GM12878 (cell line): ENCODE measurements at regions not wholly inside any gene's neighbourhood (a gene's known extent, or its start where the extent isn't known, plus 50 kb on each side); places are given as distances from the start of the nearest gene placed in this dataset.

Experiments
- ATAC-seq: fragments of 200-7000 bp; cut with Tn5 transposase; 3 replicates; pipeline ENCODE4 v1.9.1; 2020; ENCODE audit warnings: mild to moderate bottlenecking, moderate library complexity
- BruUV-seq: library from RNA; stranded (reverse); fragments of 400-500 nt; replicated peaks from 2 replicates; lab custom pipeline; 2021; lab: Mats Ljungman, UMichigan
- CTCF ChIA-PET: fragments of 300-600 bp; sonication (Branson Sonifier 250); formaldehyde crosslinking; extraction: SDS; loops from one replicate; lab custom pipeline; 2021; ENCODE audit warnings: inconsistent platforms; lab: Yijun Ruan, JAX
- POLR2A ChIA-PET: fragments of 350-600 bp; formaldehyde crosslinking; extraction: SDS; loops from one replicate; lab custom pipeline; 2021; ENCODE audit warnings: inconsistent platforms; lab: Charles Lee
- RAD21 ChIA-PET: fragments of 300-600 bp; sonication (Branson Sonifier 250); formaldehyde crosslinking; loops from one replicate; lab custom pipeline; 2023; ENCODE audit warnings: antibody characterized with exemption; ENCODE audit not compliant: unreplicated experiment; lab: Charles Lee
- SMC1A ChIA-PET: fragments of 300-600 bp; sonication (Branson Sonifier 250); formaldehyde crosslinking; loops from one replicate; lab custom pipeline; 2023; ENCODE audit not compliant: unreplicated experiment, uncharacterized antibody; lab: Charles Lee
- DNase-seq: peaks from one replicate; pipeline ENCODE4 v3.0.0-alpha.2; 2011; ENCODE audit warnings: low read depth, low spot score
- FAIRE-seq: peaks from 3 replicates; lab custom pipeline; 2011; peaks lifted over from hg19 to GRCh38; lab: Jason Lieb, UNC
- H2AFZ ChIP-seq: 2 replicates; pipeline ENCODE4 v1.6.0; 2011; ENCODE audit warnings: low read depth, low read length, control low read depth; ENCODE audit not compliant: control insufficient read depth
- H3K27ac ChIP-seq: 2 replicates; pipeline ENCODE4 v1.5.1; 2011; ENCODE audit warnings: control low read depth; ENCODE audit not compliant: control insufficient read depth, insufficient read depth
- H3K27me3 ChIP-seq, 2 experiments: replicated peaks in 1 of 2; 2 replicates each; pipeline versions ENCODE4 v1.6.0 to v1.6.1; 2011; ENCODE audit warnings: low read length in 1 of 2; ENCODE audit not compliant: control insufficient read depth in 2 of 2, insufficient read depth in 2 of 2
- H3K36me3 ChIP-seq, 2 experiments: 2 replicates each; pipeline ENCODE4 v1.5.1; 2011; ENCODE audit warnings: low read length in 1 of 2; ENCODE audit not compliant: control insufficient read depth in 2 of 2, insufficient read depth in 2 of 2
- H3K4me1 ChIP-seq: 2 replicates; pipeline ENCODE4 v1.6.1; 2011; ENCODE audit warnings: mild to moderate bottlenecking, low read length, moderate library complexity, mixed read lengths; ENCODE audit not compliant: control insufficient read depth, insufficient read depth
- H3K4me2 ChIP-seq: 2 replicates; pipeline ENCODE4 v1.6.0; 2011; ENCODE audit warnings: control low read depth; ENCODE audit not compliant: control insufficient read depth, insufficient read depth
- H3K4me3 ChIP-seq: fragments of 200-600 bp; sonication (generic); 2 replicates; pipeline ENCODE4 v1.5.1; 2016
- H3K79me2 ChIP-seq: 2 replicates; pipeline ENCODE4 v1.6.0; 2011; ENCODE audit warnings: low read length; ENCODE audit not compliant: control insufficient read depth, insufficient read depth
- H3K9ac ChIP-seq: 2 replicates; pipeline ENCODE4 v1.8.0; 2011; ENCODE audit warnings: low read length, control low read depth, mixed read lengths; ENCODE audit not compliant: control insufficient read depth, insufficient read depth
- H3K9me3 ChIP-seq: replicated peaks from 3 replicates; pipeline ENCODE4 v1.5.1; 2011; ENCODE audit warnings: mild to moderate bottlenecking, low read length; ENCODE audit not compliant: control insufficient read depth, insufficient read depth
- H4K20me1 ChIP-seq: 2 replicates; pipeline ENCODE4 v1.6.0; 2011; ENCODE audit not compliant: control insufficient read depth, insufficient read depth
- CREB1 ChIP-seq: IDR thresholded peaks from 2 replicates; pipeline ENCODE4 v1.6.1; 2012; ENCODE audit warnings: low read depth, mild to moderate bottlenecking, inconsistent platforms
- NFXL1 ChIP-seq: fragments of 450-650 bp; IDR thresholded peaks from 2 replicates; pipeline ENCODE4 v1.6.1; 2017; ENCODE audit warnings: antibody characterized with exemption, mild to moderate bottlenecking, borderline replicate concordance
- NKRF ChIP-seq: fragments of 450-650 bp; conservative IDR thresholded peaks from 2 replicates; pipeline ENCODE4 v1.6.1; 2017; ENCODE audit warnings: mild to moderate bottlenecking, moderate library complexity
- NR2C2 ChIP-seq: IDR thresholded peaks from 2 replicates; pipeline ENCODE4 v1.6.1; 2011; ENCODE audit warnings: borderline replicate concordance, low read depth; ENCODE audit not compliant: control insufficient read depth, insufficient read length
- PAX5 ChIP-seq: IDR thresholded peaks from 2 replicates; pipeline ENCODE4 v1.6.1; 2011; ENCODE audit warnings: low read depth, low read length, borderline replicate concordance
- PKNOX1 ChIP-seq: fragments of 450-650 bp; IDR thresholded peaks from 2 replicates; pipeline ENCODE4 v1.6.1; 2016; ENCODE audit warnings: mild to moderate bottlenecking
- WGBS: methylation state at CpG from one replicate; pipeline ENCODE4 v1.1.6; 2016; ENCODE audit warnings: low lambda C conversion rate; ENCODE audit not compliant: insufficient replicate concordance, insufficient coverage; ENCODE audit errors: missing lambda C conversion rate; 5-methylcytosine and 5-hydroxymethylcytosine counted together
- in situ Hi-C: fragments of 300-500 bp; cut with MboI; formaldehyde crosslinking; loops from 9 replicates; pipeline ENCODE4 v1.14.3; 2018; ENCODE audit warnings: mixed read lengths
- intact Hi-C: fragments of 100-400 bp; cut with micrococcal nuclease; formaldehyde crosslinking; loops from one replicate; pipeline ENCODE4 v1.14.2; 2022; ENCODE audit not compliant: unreplicated experiment
- TF ChIP-seq, protein P1 (sequence below): fragments of 450-650 bp; IDR thresholded peaks from 2 replicates; pipeline ENCODE4 v1.6.1; 2018; ENCODE audit warnings: borderline replicate concordance, mild to moderate bottlenecking; ENCODE audit not compliant: partially characterized antibody
- TF ChIP-seq, protein P2 (sequence below): fragments of 450-650 bp; IDR thresholded peaks from 2 replicates; pipeline ENCODE4 v1.6.1; 2014; ENCODE audit warnings: mild to moderate bottlenecking

GRCh38 chr14:55867719-55868118 is 250.5 kb upstream of the PELI2 start:
- ATAC-seq (no peak), FAIRE-seq (no peak), DNase-seq (no peak)
- in situ Hi-C loops: no loop called here
- Histone ChIP-seq H2AFZ (no peak overlapping the region), H3K79me2 (no peaks in the 10 kb centered on the region), H3K36me3 (no peaks in the 10 kb centered on the region), H3K9ac (no peak overlapping the region), H3K4me1 (no peaks in the 10 kb centered on the region), H3K27ac (no peak overlapping the region), H4K20me1 (no peaks in the 10 kb centered on the region), H3K4me2 (no peak overlapping the region), H3K9me3 (no peaks in the 10 kb centered on the region), H3K4me3 (no peak overlapping the region), H3K27me3 (no peaks in the 10 kb centered on the region)
- 0% methylated on average over 1 of the region's 1 CpG for WGBS
- SMC1A ChIA-PET: interaction anchor here (1.4 kb wide), 1 partner anchor 33 kb away, joined by 3 read pairs; no protein-coding TSS in a partner anchor
- intact Hi-C loops: loop anchor here (10.0 kb wide), 2 partner anchors 477 to 607 kb away; no protein-coding TSS in a partner anchor
- BruUV-seq: no TSS peak
- RAD21 ChIA-PET: no interaction called here
- TF ChIP-seq NFXL1 (no peak), PAX5 (no peak), PKNOX1 (no peak), NR2C2 (no peak), CREB1 (no peak), NKRF (no peak)
- TF ChIP-seq, protein P1, sequence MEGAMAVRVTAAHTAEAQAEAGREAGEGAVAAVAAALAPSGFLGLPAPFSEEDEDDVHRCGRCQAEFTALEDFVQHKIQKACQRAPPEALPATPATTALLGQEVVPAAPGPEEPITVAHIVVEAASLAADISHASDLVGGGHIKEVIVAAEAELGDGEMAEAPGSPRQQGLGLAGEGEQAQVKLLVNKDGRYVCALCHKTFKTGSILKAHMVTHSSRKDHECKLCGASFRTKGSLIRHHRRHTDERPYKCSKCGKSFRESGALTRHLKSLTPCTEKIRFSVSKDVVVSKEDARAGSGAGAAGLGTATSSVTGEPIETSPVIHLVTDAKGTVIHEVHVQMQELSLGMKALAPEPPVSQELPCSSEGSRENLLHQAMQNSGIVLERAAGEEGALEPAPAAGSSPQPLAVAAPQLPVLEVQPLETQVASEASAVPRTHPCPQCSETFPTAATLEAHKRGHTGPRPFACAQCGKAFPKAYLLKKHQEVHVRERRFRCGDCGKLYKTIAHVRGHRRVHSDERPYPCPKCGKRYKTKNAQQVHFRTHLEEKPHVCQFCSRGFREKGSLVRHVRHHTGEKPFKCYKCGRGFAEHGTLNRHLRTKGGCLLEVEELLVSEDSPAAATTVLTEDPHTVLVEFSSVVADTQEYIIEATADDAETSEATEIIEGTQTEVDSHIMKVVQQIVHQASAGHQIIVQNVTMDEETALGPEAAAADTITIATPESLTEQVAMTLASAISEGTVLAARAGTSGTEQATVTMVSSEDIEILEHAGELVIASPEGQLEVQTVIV: no peak
- TF ChIP-seq, protein P2, sequence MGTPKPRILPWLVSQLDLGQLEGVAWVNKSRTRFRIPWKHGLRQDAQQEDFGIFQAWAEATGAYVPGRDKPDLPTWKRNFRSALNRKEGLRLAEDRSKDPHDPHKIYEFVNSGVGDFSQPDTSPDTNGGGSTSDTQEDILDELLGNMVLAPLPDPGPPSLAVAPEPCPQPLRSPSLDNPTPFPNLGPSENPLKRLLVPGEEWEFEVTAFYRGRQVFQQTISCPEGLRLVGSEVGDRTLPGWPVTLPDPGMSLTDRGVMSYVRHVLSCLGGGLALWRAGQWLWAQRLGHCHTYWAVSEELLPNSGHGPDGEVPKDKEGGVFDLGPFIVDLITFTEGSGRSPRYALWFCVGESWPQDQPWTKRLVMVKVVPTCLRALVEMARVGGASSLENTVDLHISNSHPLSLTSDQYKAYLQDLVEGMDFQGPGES: no peak
- CTCF ChIA-PET: no interaction called here
- POLR2A ChIA-PET: interaction anchor here (0.6 kb wide), 1 partner anchor 1301 kb away, joined by 4 read pairs; no protein-coding TSS in a partner anchor
